H1 (cell line): ENCODE measurements at regions not wholly inside any gene's neighbourhood (a gene's known extent, or its start where the extent isn't known, plus 50 kb on each side); places are given as distances from the start of the nearest gene placed in this dataset.

Experiments
- SP1 ChIP-seq: IDR thresholded peaks from 2 replicates; pipeline ENCODE4 v1.6.1; 2011; ENCODE audit warnings: low read depth, low read length

- no peak for TF ChIP-seq SP1
These were observed 86.7 kb upstream of the ZRANB2 start (continued) for GRCh38 chr1:71167505-71167904.
